ENCODE measurements at regions not wholly inside any gene's neighbourhood (a gene's known extent, or its start where the extent isn't known, plus 50 kb on each side); places are given as distances from the start of the nearest gene placed in this dataset.

DNA sequence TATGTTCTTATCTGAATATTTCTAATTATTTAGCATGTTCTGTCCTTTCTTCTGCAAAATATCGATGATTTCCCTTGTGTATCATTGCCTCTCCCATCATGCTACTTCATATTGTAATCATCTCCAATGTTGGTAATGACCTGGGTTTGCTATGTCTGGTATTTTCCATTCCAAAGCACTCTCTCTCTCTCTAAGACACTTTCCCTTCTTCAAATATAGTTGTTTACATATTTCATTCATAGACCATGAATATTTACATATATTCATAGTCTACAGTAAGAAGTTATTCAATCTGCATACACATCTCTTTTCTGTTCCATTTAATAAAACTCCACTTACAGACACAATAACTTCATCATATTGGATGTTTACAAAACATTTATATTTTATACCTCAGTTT is 1516.5 kb upstream of the FLRT2 start:
- no peak for DNase-seq

DNA sequence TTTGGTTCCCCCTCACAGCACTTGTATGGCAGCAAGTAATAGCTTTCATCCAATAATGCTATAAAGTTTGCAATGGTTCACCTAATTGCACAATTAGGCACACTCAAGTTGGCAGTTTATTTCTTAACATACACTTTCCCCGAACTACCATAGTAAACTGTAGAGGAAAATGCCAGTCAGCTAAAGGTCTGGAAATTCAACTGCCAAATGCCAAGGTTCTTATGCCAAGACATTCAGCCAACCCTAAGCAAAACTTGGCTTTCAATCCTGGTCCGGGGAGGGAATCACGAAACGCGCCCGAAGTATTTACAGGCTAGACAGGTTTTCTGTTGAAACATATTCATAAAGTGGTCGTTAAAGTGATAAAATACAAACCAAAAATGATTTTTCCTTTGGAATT is 1512.4 kb upstream of the FLRT2 start:
- DNase-seq = no peak

DNA sequence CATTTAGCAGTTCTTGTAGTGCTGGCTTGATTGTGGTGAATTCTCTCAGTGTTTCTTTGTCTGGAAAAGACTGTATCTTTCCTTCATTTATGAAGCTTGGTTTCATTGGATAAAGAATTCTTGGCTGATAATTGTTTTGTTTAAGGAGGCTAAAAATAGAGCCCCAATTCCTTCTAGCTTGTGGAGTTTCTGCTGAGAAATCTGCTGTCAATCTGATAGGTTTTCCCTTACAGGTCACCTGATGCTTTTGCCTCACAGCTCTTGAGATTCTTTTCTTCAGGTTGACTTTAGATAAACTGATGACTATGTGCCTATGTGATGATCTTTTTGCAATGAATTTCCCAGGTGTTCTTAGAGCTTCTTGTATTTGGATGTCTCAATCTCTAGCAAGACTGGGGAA is 1508.5 kb upstream of the FLRT2 start:
- DNase-seq = no peak

DNA sequence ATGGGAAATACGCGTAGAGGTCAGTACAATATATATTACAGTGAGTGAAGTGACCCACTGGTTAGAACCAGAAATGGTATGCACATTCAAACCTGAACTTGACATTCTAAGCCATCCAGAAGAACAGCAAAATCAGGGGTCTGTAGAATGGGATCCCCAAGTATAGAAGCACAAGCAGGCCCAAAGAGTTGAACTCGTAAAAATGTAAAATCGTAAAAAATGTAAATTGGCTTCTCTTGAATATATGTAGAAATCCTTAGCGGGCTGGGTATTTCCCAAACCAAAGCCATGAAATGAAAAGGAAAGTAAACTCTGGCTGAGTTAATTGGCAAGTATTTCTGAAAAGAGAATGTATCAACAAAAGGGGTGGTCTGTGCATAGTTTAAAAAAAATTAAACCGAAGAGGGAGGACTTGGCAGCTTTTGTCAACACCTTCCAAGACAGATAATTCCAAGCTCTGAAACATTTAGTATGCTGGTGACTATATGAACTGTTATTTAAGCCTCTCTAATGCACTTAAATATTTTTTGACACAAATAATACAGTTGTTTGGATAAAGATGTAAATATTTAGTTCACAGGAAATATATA is 1505.6 kb upstream of the FLRT2 start:
- DNase-seq = no peak

DNA sequence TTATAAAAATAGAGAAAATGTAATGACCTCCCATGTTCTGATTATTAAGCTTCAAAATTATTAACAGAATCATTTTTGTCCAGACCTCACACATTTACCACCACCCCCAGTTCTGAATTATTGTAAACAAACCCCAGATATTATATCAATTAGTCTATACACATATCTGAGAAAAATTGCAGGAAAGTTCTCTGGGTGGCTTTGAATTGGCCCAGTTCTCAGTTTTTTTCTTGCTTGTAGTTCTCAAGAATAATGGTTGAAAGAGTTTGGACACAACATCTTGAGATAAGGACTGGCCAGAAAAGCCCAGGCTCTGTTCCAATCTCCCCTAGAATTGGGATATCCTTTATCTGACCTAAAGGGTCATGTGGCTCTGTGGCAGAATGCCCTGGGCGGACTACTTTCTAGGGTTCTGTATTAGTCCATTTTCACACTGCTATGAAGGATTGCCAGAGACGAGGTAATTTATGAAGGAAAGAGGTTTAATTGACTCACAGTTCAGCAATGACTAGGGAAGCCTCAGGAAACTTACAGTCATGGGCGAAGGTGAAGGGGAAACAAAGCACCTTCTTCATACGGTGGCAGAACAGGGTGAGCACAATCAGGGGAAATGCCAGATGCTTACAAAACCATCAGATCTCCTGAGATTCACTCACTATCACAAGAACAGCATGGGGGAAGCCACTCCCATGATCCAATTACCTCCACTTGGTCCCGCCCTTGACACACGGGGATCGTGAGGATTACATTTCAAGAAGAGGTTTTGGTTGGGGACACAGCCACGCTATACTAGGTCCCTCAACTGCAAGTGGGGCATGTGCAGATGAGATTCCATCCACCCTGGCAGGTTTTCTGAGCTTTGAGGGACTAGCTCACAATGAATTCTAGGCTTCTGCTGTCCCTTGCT is 1504.6 kb upstream of the FLRT2 start:
- no peak for DNase-seq

DNA sequence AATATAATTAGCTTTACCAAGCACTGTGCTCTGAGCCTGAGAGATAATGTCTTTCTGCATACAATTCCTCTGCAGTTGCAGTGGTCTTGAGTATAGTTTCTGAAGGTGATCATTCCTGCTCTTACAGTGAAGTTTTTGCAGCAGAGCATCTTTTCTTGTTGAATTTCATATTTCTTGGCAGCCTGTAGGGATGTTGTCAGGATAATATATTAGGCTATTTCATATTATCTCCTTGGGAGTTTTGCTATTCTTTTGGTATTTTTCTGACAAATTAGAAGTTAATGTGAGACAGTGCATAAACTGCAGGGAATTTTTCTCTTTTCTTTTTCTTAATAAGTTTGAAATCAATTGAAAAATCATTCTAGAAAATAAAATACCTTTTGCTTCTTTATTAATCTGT is 1502.6 kb upstream of the FLRT2 start:
- no peak for DNase-seq

DNA sequence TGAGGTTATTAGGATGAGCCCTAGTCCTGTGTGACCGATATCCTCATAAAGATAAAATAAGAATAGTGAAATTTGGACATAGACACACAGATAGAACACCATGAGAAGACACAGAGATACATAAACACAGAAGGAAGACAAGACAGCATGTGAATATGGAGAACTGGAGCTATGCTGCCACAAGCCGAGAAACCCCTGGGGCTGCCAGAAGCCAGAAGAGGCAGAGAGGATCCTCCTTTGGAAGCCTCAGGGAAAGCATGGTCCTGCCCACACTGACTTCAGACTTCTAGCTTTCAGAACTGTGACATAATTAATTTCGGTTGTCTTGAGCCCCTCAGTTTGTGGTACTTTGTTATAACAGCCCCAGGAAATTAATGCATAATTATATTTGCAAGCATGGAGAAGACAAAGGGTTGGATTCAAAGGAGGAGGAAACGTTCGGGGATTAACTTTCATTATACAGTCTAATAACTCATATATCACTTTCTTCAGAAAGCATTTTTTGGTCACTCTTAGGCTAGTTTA is 1501.8 kb upstream of the FLRT2 start:
- no peak for DNase-seq

DNA sequence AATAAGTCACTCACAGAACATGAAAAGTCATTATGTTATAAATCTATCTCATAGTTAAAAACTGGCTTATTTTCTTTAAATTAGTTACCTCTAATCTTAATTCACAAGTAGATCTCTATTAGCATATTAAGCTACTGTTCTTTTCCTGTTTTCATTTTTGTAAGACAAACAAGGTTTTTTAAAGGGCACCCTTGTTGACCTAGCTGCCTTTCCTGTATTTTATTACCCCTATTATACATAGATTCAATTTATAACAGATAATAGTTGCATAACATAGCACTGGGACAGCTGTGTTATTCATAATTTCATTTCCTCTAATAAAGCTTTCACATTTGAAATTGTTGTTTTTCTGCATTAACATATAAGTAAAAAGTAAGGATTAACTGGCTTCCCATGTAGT is 1500.7 kb upstream of the FLRT2 start:
- no peak for DNase-seq

DNA sequence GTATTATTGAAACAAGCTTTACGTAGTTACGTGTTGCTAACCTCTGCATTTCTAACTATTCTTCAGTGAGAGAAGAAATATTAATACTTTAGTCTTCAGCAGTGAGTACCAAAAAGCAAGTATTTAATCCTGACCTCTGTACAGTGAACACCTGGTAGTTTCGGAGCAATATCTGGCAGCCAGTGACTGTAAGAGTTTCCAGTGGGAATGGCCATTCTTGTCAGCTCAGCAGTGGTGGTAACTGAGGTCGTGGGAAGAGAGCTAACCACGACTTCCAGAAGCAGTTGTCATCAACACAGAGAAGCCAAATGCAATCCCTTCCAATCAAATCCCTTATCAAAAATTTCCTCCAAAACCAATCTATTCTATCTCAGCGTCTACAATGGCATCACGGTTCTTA is 1500.2 kb upstream of the FLRT2 start:
- DNase-seq = no peak

DNA sequence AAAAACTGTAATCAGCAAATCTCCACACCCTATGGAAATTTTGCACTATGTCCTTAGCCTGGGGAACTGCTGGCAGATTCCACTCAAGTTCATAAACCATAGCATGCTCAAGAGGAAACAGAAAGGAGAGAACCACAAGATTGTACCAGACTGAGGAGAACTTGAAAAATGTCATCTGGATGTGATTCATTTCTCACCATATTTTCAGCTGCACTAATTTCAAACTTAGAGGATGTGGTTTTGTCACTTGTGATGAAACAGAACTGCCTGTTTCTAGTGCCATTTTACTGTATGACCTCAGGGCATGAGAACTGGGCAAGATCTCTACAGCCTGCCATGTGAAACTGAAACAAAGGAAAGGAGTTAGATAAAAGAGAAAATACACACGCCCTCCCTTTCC is 1493.1 kb upstream of the FLRT2 start:
- DNase-seq = no peak

DNA sequence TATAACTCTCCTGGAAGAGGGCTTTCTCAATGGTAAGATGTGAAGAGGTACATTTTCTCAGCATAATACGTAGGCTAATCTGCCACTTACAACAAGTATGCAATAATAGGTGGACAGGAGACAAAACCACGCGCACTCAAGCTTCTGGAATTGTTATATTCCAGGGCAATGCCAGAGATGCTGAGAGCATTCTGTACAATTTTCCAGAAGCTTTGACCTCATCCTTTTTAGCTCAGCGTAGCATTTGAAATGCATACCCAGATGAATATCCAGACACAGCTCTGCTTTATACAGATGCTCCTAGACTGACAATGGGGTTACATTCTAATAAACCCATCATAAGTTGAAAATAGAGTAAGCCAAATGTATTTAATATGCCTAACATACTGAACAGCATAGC is 1492.4 kb upstream of the FLRT2 start:
- no peak for DNase-seq

DNA sequence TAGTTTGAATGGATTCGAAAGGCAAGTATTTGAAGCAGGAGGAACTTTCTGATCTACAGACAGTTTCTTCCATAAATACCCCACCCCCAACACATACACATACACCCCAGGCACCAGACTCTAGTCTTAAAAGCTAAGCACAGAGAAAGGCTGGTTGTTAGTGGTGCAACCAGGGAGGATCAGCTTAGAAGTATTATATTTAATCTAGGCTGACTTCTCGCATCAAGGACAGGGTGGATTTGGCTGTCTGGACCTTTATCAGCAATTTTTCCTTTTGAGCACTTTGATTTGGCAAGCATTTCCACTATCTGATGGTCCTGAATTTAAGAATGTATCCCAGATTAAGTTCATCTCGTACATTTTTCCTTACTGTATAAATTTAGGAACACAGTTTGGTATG is 1489.8 kb upstream of the FLRT2 start:
- no peak for DNase-seq

DNA sequence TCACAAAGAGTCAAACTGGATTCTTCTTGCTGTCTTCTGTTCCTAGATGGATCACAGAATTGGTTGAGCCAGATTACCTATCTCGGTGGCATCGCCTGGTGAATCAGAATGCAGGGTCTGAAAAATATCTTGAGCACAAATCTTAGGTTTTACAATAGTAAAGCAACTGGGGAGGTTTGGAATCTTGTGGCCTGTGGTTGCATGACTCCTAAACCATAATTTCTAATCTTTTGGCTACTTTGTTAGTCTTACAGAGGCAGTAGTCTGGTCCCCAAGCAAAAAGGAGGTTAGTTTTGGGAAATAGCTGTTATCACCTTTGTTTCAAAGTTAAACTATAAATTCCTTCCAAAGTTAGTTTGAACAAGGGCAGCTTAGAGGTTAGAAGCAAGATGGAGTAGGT is 1488.5 kb upstream of the FLRT2 start:
- DNase-seq = no peak

DNA sequence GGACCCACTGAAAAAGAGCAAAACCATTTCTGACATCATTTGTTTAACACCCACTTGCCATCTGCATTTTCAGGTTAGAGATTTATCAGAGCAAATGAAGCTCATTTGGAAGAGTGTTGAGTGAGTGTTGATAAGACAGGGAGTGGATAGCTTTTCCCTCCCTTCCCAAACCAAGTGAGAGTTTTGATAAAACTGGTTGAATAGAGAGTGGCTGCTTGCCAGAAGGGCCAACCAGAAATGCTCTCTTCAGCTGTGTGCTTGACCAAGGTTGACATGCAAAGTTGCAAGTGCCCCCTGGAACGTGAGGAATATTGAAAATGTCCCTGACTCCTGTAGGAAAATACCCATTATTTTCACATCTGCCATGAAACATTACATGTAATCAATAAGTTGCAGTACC is 1487.0 kb upstream of the FLRT2 start:
- DNase-seq = no peak

DNA sequence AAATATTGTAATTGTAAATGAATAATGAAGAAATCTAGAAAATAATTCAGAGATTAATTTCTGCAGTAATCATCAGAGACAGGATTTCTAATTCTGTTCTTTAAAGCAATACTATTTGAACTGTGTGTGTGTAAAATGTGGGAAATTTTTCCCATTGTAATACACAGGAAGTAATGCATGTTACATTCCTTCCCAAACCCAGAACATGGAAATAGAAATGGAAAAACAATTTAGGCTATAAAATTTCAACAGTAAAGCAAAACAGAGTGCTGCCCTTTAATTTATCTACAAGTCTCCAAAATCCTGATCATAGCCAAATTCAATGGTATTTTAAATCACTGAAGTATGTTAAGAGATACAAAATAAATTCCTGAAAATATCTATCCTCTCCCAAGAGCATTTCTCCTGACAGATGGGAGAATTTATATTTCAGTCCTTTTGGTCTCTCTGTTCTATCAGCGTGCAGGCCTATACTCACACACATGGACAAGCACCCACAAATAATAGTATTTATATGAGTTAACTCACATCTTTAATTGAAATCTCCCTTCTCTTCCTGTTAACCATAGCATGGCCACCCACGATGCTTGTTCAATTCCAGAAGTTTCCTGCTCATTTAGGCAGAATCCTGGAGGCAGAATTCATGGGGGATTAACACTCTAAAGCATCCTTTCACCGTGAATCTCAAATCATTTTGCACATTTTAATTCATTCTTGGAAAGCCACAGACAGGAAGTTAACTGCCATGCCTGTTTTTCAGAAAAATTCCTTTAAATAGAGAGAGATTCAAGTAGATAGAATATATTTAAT is 1465.4 kb upstream of the FLRT2 start:
- no peak for DNase-seq

DNA sequence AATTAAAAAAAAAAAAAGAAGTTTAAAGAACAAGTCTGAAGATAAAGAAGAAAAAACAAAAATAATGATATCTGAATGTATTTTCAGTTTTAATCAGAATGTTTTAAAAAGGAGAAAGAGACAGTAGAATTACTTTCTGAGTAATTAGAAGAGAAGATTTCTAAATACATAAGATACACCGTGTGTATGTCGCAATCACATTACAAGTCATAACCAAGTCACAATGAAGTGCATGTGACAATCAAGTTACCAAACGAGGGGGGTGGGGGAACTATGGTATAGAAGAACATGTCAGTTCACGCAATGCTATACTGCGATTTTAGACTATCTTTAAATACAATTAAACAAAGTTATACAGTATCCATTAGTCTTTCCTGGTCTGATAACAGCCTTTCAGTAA is 1464.1 kb upstream of the FLRT2 start:
- no peak for DNase-seq

DNA sequence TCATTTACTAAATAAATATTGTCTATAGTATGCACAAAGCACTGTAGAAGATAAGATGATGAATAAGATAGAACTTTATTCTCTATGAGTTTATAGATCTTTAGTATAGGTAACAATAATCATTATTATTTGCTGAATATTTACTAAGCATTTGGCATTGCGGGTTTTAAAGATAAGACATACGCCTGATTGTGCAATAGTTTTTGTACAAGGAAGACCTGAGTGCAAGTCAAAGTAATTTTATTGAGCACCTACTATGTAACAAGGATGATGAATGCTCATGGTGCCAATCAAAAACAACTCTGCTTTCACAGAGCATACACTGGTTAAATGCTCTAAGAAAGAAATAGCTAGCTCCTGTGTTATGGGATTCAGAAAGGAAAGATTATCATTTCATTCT is 1461.7 kb upstream of the FLRT2 start:
- DNase-seq = no peak

DNA sequence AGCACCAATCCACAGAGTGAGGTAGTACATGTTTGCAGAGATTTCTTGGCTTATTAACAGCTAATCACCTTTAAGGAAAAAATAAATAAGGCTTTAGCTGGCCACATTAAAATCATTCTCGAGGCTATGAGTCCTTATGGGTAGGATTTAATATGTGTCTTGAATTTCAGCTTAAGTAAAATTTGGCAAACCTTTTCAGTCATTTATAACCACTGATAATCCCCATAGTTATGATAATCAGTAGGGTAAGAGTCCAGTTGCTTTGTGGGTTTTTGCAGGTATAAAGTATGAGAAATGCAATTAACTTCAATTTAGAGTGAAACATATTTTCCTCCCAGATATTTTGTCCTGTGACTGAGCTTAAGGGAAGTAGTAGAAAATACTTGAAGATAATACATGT is 1458.9 kb upstream of the FLRT2 start:
- no peak for DNase-seq

DNA sequence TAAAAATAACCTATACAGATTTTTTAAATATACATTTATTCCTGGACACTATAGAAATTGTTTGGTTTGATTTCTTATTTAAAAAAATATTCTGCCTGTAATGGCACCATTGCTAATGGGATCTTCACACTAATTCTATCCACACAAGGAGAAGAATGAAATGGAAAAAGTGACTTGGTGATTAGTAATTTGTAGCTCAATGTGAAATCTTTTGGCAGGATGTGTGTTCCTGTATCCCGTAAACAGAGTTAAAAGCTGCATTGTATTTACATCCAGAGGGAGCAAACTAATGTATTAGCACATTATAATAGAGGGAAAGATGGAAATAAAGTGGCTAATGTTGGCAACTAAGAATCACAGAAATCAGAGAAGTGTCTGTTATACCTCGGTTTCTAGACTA is 1455.3 kb upstream of the FLRT2 start:
- DNase-seq = no peak

DNA sequence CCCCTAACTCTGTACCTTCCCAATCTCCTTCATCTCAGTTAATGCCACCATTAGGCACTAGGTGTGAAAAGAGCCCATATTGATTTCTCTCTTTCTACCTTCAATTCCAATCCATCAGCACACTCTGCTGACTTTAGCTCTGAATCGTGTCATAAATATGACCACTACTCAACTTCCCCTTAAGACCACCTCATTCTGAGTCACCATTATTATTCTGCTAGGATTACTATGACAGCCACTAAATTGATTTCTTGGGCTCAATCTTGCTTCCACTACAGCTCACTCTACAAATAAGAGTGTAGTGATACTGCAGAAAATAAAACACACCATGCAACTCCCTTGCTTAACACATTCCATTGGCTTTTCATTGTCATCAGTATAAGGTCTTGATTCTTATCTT is 1449.0 kb upstream of the FLRT2 start:
- DNase-seq = no peak

DNA sequence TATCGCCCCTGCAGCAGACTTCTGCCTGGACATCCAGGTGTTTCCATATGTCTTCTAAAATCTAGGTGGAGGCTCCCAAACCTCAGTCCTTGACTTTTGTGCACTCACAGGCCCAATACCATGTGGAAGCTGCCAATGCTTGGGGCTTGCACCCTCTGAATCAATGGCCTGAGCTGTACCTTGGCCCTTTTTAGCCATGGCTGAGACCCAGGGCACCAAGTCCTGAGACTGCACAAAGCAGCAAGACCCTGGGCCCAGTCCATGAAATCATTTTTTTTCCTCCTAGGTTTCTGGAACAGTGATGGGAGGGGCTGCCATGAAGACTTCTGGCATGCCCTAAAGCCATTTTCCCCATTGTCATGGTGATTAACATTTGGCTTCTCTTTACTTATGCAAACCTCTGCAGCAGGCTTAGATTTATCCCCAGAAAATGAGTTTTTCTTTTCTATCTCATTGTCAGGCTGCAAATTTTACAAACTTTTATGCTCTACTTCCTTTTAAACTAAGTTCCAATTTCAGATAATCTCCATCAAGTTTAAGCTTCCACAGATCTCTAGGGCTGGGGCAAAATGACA is 1445.8 kb upstream of the FLRT2 start:
- DNase-seq = no peak

DNA sequence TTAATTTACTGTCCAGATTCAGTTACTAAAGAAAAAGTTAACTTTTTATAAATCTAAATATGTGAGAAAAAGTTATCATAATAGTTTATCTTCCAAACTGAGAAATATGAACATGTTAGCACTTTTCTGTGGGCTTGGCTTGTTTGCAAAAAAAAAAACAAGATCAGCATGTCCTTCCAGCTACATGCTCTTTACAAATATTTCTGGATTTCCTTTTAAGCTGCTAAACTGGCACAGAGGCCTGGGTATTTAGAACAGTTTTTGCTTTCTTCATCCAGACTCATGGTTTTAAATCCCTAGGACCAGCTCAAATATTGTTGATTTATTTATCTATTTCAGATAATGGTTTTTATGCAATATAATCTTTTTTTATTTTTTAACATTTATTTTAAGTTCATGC is 1444.5 kb upstream of the FLRT2 start:
- DNase-seq = no peak

DNA sequence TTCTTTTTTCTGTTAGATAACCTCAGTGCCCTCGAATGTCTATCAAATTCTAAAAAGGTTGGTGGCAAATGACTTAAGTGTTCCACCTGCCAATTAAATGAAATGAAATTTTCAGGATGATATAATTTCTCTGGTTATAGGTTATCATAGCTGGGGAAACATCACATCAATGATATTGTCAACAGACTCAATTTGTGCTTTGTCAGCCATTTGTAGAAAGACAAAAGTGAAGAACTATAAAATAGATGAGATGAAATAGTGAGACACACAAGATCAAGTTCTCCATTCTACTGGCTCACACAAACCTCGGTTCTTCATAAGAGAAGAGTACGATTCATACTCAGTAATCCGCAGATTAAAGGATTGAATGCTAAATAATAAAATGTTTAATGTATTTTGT is 1443.2 kb upstream of the FLRT2 start:
- DNase-seq = no peak

Data from left kidney (tissue), 1 donor.